ENCODE measurements at regions not wholly inside any gene's neighbourhood (a gene's known extent, or its start where the extent isn't known, plus 50 kb on each side); places are given as distances from the start of the nearest gene placed in this dataset.

- TF ChIP-seq CTCF (conservative IDR thresholded peaks at IDR 0.05) (no peak), ZFX (IDR thresholded peaks at IDR 0.05) (no peak)
Observed at GRCh38 chr6:84920021-84920420, 155.6 kb upstream of the TBX18 start.

Data from C4-2B (cell line).